Tibial nerve (tissue), 4 donors: ENCODE measurements at regions not wholly inside any gene's neighbourhood (a gene's known extent, or its start where the extent isn't known, plus 50 kb on each side); places are given as distances from the start of the nearest gene placed in this dataset.

Source experiments
- DNase-seq, 2 donors: peaks; one replicate each; pipeline ENCODE4 v3.0.0-alpha.2; 2019; ENCODE audit warnings: low spot score in 2 of 2
- H3K27ac ChIP-seq, 4 donors: fragments of 200-600 bp; sonication (generic) in 3 of 4; one replicate each; pipeline ENCODE4 v1.5.1; 2017 to 2019; ENCODE audit warnings: mild to moderate bottlenecking in 1 of 4
- H3K27me3 ChIP-seq, 2 donors: fragments of 200-600 bp; sonication (generic) in 1 of 2; one replicate each; pipeline versions ENCODE4 v1.5.1 to v1.6.0; 2017 to 2019
- H3K36me3 ChIP-seq, 3 donors: fragments of 200-600 bp; sonication (generic); one replicate each; pipeline ENCODE4 v1.5.1; 2018 to 2019
- H3K4me1 ChIP-seq, 4 donors: fragments of 200-600 bp; sonication (generic) in 3 of 4; one replicate each; pipeline ENCODE4 v1.5.1; 2017 to 2019
- H3K4me3 ChIP-seq, 4 donors: fragments of 200-600 bp; sonication (generic) in 3 of 4; one replicate each; pipeline ENCODE4 v1.5.1; 2017 to 2019; ENCODE audit warnings: mild to moderate bottlenecking in 1 of 4, moderate library complexity in 1 of 4
- H3K9me3 ChIP-seq, 4 donors: fragments of 200-600 bp; sonication (generic) in 3 of 4; one replicate each; pipeline ENCODE4 v1.5.1; 2017 to 2019
- EP300 ChIP-seq, 2 donors: sonication (generic); formaldehyde crosslinking; IDR thresholded peaks; one replicate each; pipeline ENCODE4 v1.6.1; 2017; ENCODE audit warnings: antibody characterized with exemption in 2 of 2, mild to moderate bottlenecking in 1 of 2
- POLR2A ChIP-seq, 2 donors: fragments of 450-650 bp; IDR thresholded peaks; one replicate each; pipeline ENCODE4 v1.6.1; 2017; ENCODE audit warnings: antibody characterized with exemption in 2 of 2, mild to moderate bottlenecking in 2 of 2, moderate library complexity in 2 of 2
- WGBS, 2 donors: methylation state at CpG; one replicate each; pipeline ENCODE4 v1.1.5; 2018; 5-methylcytosine and 5-hydroxymethylcytosine counted together
- TF ChIP-seq, protein P1 (sequence below), 5 experiments: fragments of 200-600 bp in 3 of 5; fragments of 450-650 bp in 2 of 5; sonication (generic) in 3 of 5; IDR thresholded peaks; one replicate each; pipeline ENCODE4 v1.5.1; 2016 to 2019; ENCODE audit warnings: antibody characterized with exemption in 5 of 5, mild to moderate bottlenecking in 3 of 5, moderate library complexity in 2 of 5

DNA sequence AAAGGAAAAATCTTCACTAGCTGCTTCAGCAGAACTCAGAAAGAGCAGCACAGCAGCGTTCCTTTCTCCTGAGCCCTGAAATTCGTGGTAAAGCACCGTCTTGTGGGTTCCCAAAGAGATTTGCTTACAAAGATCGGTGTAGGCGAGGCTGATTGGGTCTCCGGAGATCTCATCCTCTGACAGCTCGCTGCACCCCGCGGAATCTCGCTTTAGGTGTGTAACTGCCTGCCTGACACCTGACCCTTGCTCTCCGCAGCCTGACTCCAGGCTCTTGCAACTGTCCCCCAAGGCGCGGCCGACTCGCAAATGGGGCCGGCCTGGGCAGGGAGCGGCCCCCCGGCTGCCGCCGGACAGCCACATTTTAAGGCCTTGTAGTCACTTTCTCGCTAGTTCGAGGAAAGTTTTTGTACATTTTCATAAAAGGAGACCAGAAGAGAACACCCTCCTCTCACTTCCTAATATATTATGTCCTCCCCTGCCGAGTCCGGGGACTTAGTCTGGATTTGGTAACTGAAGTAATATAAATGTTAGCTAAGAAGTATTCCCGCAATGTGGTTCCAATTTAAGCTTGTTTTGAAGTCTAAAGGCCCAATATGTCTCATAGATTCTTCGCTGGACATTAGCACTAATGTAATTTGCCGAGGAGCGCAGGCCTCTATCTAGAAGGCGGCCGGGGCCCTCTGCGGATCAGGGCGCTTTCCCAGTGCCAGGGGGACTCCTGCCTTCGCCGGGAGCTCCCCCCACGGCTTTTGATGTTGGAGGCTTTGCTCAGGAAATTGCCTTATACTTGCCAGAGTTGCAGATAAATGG lies 177.3 kb upstream of the CDKN3 start:
- no peak for DNase-seq
- Histone ChIP-seq H3K36me3 (no peaks in the 10 kb centered on the region), H3K4me3 (peak overlapping the region in 2 of 4 donors; percentile 1 to 41), H3K4me1 (peaks cover 0 to 27% (median 0%) of the 10 kb centered on the region in 4 donors), H3K27me3 (peaks cover 0 to 21% of the 10 kb centered on the region in 2 donors), H3K27ac (peak overlapping the region in 1 of 4 donors; percentile 30), H3K9me3 (no peaks in the 10 kb centered on the region)
- 45 to 53% methylated on average over 31 to 35 of the region's 35 CpGs for WGBS, 2 donors
- TF ChIP-seq, protein P1, sequence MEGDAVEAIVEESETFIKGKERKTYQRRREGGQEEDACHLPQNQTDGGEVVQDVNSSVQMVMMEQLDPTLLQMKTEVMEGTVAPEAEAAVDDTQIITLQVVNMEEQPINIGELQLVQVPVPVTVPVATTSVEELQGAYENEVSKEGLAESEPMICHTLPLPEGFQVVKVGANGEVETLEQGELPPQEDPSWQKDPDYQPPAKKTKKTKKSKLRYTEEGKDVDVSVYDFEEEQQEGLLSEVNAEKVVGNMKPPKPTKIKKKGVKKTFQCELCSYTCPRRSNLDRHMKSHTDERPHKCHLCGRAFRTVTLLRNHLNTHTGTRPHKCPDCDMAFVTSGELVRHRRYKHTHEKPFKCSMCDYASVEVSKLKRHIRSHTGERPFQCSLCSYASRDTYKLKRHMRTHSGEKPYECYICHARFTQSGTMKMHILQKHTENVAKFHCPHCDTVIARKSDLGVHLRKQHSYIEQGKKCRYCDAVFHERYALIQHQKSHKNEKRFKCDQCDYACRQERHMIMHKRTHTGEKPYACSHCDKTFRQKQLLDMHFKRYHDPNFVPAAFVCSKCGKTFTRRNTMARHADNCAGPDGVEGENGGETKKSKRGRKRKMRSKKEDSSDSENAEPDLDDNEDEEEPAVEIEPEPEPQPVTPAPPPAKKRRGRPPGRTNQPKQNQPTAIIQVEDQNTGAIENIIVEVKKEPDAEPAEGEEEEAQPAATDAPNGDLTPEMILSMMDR (IDR thresholded peaks at IDR 0.05): no peak
- TF ChIP-seq POLR2A (IDR thresholded peaks at IDR 0.05): no peak

DNA sequence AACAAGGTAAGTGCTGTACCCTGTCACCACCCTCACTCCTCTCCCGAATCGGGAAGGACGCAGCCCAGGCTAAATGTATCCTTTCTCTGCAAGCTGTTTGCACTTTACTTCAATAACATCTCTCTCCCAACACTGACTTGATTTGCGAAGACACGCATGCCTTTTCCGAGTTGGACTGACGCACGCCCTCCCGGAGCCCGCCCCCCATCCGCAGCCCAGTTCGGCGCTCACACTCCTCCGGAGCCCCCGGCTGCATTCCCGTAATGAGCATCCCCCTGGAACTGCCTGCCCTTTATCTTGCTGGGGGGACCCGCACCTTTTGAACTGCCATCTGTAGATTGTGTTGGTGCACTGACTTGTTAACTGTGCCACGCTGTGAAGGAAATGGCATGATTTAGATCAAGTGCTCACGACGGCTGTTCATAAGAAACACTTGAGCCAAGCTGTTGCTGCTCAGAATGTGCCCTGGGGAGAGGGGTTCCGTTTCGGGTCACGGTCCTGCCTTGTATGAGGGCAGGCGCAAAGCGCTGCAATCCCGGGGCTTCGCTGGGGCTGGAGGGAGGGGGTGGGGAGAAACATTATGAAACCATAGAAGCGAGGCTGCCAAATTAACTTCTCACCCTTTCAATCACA lies 176.6 kb upstream of the CDKN3 start:
- H3K27ac ChIP-seq: peak overlapping the region in 1 of 4 donors; percentile 42

DNA sequence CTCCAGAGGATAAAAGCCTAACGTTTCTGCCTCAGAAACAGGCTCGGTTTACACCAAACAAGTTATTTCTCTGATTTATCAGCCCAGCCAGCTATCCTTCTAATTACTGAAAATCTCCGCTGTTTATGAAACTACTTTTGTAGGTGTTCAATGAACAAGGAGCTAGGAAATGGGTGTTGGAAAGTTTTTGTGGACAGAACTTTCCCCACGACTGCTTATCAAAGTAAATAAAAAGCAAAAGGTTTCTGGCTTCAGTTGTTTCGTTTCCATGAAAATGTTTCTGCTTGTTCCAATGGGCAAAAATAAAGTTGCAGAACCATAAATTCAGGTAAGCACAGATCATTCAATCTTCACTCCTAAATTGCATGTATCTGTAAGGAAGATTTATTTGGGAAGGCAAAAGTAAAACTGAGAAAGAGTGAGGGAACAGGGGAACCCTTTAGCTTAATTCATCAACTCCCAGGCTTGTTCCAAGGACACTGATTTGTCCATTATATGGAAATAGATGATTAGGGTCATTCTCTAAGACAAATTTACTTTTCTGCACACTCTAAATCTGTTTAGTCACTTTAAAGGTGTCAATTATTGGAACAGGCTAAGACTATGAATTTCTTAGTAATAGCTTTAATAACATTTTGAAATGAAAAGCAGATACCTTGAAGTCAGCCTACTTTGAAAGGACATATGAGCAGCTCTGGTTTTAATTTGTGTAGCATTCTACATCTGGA lies 175.9 kb upstream of the CDKN3 start:
- peaks cover 0 to 27% (median 0%) of the 10 kb centered on the region in 4 donors for H3K4me1 ChIP-seq
- no peaks in the 10 kb centered on the region for H3K9me3 ChIP-seq
- TF ChIP-seq EP300 (IDR thresholded peaks at IDR 0.05): no peak
- H3K27me3 ChIP-seq: peaks cover 0 to 21% of the 10 kb centered on the region in 2 donors
- H3K36me3 ChIP-seq: no peaks in the 10 kb centered on the region
- H3K4me3 ChIP-seq: peak overlapping the region; percentile 1 to 41 (median 22)
- peak overlapping the region in 1 of 4 donors; percentile 42 for H3K27ac ChIP-seq
- 27 to 30% methylated on average over 5 of the region's 5 CpGs for WGBS, 2 donors
- no peak for DNase-seq

More for the DNA sequence above, 176.6 kb upstream of the CDKN3 start:
- peaks cover 0 to 27% (median 0%) of the 10 kb centered on the region in 4 donors for H3K4me1 ChIP-seq
- H3K27me3 ChIP-seq: peaks cover 0 to 21% of the 10 kb centered on the region in 2 donors
- no peaks in the 10 kb centered on the region for H3K36me3 ChIP-seq
- WGBS, 2 donors: 4 to 5% methylated on average over 28 of the region's 28 CpGs
- H3K9me3 ChIP-seq: no peaks in the 10 kb centered on the region
- no peak for DNase-seq
- TF ChIP-seq POLR2A (IDR thresholded peaks at IDR 0.05) (no peak), EP300 (IDR thresholded peaks at IDR 0.05) (no peak)
- TF ChIP-seq, protein P1 (IDR thresholded peaks at IDR 0.05): no peak
- H3K4me3 ChIP-seq: peak overlapping the region; percentile 1 to 41 (median 22)

DNA sequence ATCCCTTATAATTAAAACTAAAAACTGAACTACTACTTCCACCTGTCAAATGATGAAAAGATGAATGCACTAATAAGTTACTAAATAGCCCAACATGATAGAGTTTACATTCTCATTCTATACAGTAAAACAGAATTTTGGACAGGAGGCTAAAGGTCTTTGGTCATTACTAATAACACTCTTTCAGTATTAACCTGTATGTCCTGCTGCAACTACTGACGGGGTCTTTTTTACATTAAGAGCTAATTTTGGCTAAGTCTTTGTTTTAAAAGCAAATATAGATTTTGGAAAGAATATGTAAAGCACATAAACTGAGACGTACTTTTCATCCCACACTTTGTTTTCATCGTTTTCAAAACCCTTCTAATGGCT lies 175.4 kb upstream of the CDKN3 start:
- DNase-seq: no peak
- no peak overlapping the region for H3K27ac ChIP-seq
- no peaks in the 10 kb centered on the region for H3K9me3 ChIP-seq
- peaks cover 0 to 27% (median 0%) of the 10 kb centered on the region in 4 donors for H3K4me1 ChIP-seq
- no peaks in the 10 kb centered on the region for H3K36me3 ChIP-seq
- TF ChIP-seq EP300 (IDR thresholded peaks at IDR 0.05) (no peak), POLR2A (IDR thresholded peaks at IDR 0.05) (no peak)
- TF ChIP-seq, protein P1 (IDR thresholded peaks at IDR 0.05): no peak
- peaks cover 0 to 21% of the 10 kb centered on the region in 2 donors for H3K27me3 ChIP-seq
- no peak overlapping the region for H3K4me3 ChIP-seq
- WGBS, 2 donors: 71 to 73% methylated on average over 3 of the region's 3 CpGs

DNA sequence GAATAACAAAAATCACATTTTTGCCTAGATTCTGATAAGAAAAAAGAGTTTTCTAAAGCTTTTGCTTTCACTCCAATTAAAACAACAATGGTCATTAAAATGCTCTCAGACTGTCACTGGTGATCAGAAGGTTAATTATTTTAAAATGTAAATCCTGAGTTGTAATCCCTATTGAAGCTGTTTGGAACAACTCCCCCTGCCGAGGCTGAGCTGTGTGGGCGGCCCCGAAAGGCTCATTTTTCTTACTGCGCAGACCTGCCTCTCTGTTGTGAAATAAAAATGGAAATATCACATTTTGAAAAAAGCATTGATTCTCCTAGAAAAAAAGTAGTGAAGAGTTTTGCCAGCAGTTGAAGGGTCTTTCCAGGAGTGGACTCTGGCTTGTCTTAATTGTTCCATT lies 174.8 kb upstream of the CDKN3 start:
- no peak overlapping the region for H3K27ac ChIP-seq
- WGBS, 2 donors: 65 to 85% methylated on average over 4 of the region's 4 CpGs
- TF ChIP-seq POLR2A (IDR thresholded peaks at IDR 0.05) (no peak), EP300 (IDR thresholded peaks at IDR 0.05) (no peak)
- TF ChIP-seq, protein P1 (IDR thresholded peaks at IDR 0.05): no peak

More for the DNA sequence above, 174.8 kb upstream of the CDKN3 start:
- Histone ChIP-seq H3K9me3 (no peaks in the 10 kb centered on the region), H3K27me3 (peaks cover 0 to 21% of the 10 kb centered on the region in 2 donors), H3K36me3 (no peaks in the 10 kb centered on the region), H3K4me1 (peaks cover 0 to 27% (median 0%) of the 10 kb centered on the region in 4 donors), H3K4me3 (no peak overlapping the region)
- DNase-seq: no peak
